ENCODE measurements at regions not wholly inside any gene's neighbourhood (a gene's known extent, or its start where the extent isn't known, plus 50 kb on each side); places are given as distances from the start of the nearest gene placed in this dataset.

- 76 to 95% methylated on average over 3 of the region's 3 CpGs for WGBS, 2 donors
- H3K27me3 ChIP-seq, result no peaks in the 10 kb centered on the region
- H3K9me3 ChIP-seq, result no peaks in the 10 kb centered on the region
- H3K36me3 ChIP-seq (ENCODE audit: low read depth, missing control alignments), result no peaks in the 10 kb centered on the region
- intact Hi-C loops (cut with DNase I; ENCODE audit: low total_unique reads), result no loop called here
- no peak overlapping the region for H3K4me3 ChIP-seq
- H3K27ac ChIP-seq, result no peak overlapping the region
- H3K4me1 ChIP-seq, result no peaks in the 10 kb centered on the region
- no peak for TF ChIP-seq CTCF (IDR thresholded peaks at IDR 0.05)
- no peak for TF ChIP-seq POLR2A (IDR thresholded peaks at IDR 0.05)
- DNase-seq, result no peak
These were observed 415.3 kb upstream of the SETBP1 start for GRCh38 chr18:44265437-44265836.

GRCh38 chr18:44273298-44273697, 407.4 kb upstream of the SETBP1 start:
- 72 to 83% methylated on average over 1 of the region's 1 CpG for WGBS, 2 donors
- H3K4me3 ChIP-seq, result no peak overlapping the region
- H3K9me3 ChIP-seq, result no peaks in the 10 kb centered on the region
- intact Hi-C loops (cut with DNase I; ENCODE audit: low total_unique reads), result no loop called here
- H3K27me3 ChIP-seq, result no peaks in the 10 kb centered on the region
- no peak overlapping the region for H3K27ac ChIP-seq
- H3K36me3 ChIP-seq (ENCODE audit: low read depth, missing control alignments), result no peaks in the 10 kb centered on the region
- no peaks in the 10 kb centered on the region for H3K4me1 ChIP-seq
- TF ChIP-seq CTCF (IDR thresholded peaks at IDR 0.05) (no peak), POLR2A (IDR thresholded peaks at IDR 0.05) (no peak)
- no peak for DNase-seq

GRCh38 chr18:44280479-44280878, 400.2 kb upstream of the SETBP1 start:
- Histone ChIP-seq H3K36me3 (ENCODE audit: low read depth, missing control alignments) (no peaks in the 10 kb centered on the region), H3K4me3 (no peak overlapping the region), H3K4me1 (no peaks in the 10 kb centered on the region), H3K27me3 (no peaks in the 10 kb centered on the region), H3K27ac (no peak overlapping the region), H3K9me3 (no peaks in the 10 kb centered on the region)
- no peak for DNase-seq
- WGBS, 2 donors, result 88 to 95% methylated on average over 2 of the region's 2 CpGs
- intact Hi-C loops (cut with DNase I; ENCODE audit: low total_unique reads), result no loop called here
- TF ChIP-seq POLR2A (IDR thresholded peaks at IDR 0.05) (no peak), CTCF (IDR thresholded peaks at IDR 0.05) (no peak)

GRCh38 chr18:44286049-44286448, 394.6 kb upstream of the SETBP1 start:
- Histone ChIP-seq H3K4me1 (no peaks in the 10 kb centered on the region), H3K9me3 (no peaks in the 10 kb centered on the region), H3K27me3 (no peaks in the 10 kb centered on the region), H3K27ac (no peak overlapping the region), H3K36me3 (ENCODE audit: low read depth, missing control alignments) (no peaks in the 10 kb centered on the region), H3K4me3 (no peak overlapping the region)
- no peak for DNase-seq
- WGBS, 2 donors, result 81 to 85% methylated on average over 2 of the region's 2 CpGs
- intact Hi-C loops (cut with DNase I; ENCODE audit: low total_unique reads), result no loop called here
- TF ChIP-seq CTCF (IDR thresholded peaks at IDR 0.05), result no peak
- no peak for TF ChIP-seq POLR2A (IDR thresholded peaks at IDR 0.05)

- H3K27me3 ChIP-seq, result no peaks in the 10 kb centered on the region
- H3K4me1 ChIP-seq, result no peaks in the 10 kb centered on the region
- 82 to 83% methylated on average over 4 of the region's 4 CpGs for WGBS, 2 donors
- TF ChIP-seq CTCF (IDR thresholded peaks at IDR 0.05) (no peak), POLR2A (IDR thresholded peaks at IDR 0.05) (no peak)
- no peak overlapping the region for H3K27ac ChIP-seq
- no peak for DNase-seq
- no peak overlapping the region for H3K4me3 ChIP-seq
- H3K36me3 ChIP-seq (ENCODE audit: low read depth, missing control alignments), result no peaks in the 10 kb centered on the region
- intact Hi-C loops (cut with DNase I; ENCODE audit: low total_unique reads), result no loop called here
- no peaks in the 10 kb centered on the region for H3K9me3 ChIP-seq
These were observed 390.2 kb upstream of the SETBP1 start for GRCh38 chr18:44290366-44290977.
